HFFc6 (cell line): ENCODE measurements at regions not wholly inside any gene's neighbourhood (a gene's known extent, or its start where the extent isn't known, plus 50 kb on each side); places are given as distances from the start of the nearest gene placed in this dataset.

Experiments used
- DNase-seq: peaks from one replicate; pipeline ENCODE4 v3.0.0-alpha.2; 2018
- H3K27ac Mint-ChIP-seq: 2 replicates; pipeline ENCODE4 v1.8.0; 2020; ENCODE audit warnings: mild to moderate bottlenecking, mixed read lengths
- H3K27me3 Mint-ChIP-seq: 2 replicates; pipeline ENCODE4 v1.8.0; 2021; ENCODE audit warnings: mild to moderate bottlenecking, moderate library complexity, mixed read lengths; ENCODE audit not compliant: insufficient read depth
- H3K36me3 Mint-ChIP-seq: 2 replicates; pipeline ENCODE4 v1.8.0; 2021; ENCODE audit warnings: low read depth, mixed read lengths
- H3K4me1 Mint-ChIP-seq: 2 replicates; pipeline ENCODE4 v1.8.0; 2020; ENCODE audit warnings: low read depth, mixed read lengths
- H3K4me3 Mint-ChIP-seq: 2 replicates; pipeline ENCODE4 v1.8.0; 2020; ENCODE audit warnings: mild to moderate bottlenecking, moderate library complexity, mixed read lengths
- H3K9me3 Mint-ChIP-seq: 2 replicates; pipeline ENCODE4 v1.8.0; 2020; ENCODE audit warnings: mild to moderate bottlenecking, mixed read lengths
- CTCF ChIP-seq: fragments of 200-600 bp; sonication (generic); IDR thresholded peaks from 2 replicates; pipeline ENCODE4 v1.5.0; 2021; ENCODE audit warnings: antibody characterized with exemption, mild to moderate bottlenecking

- Mint-ChIP-seq H3K9me3 (no peaks in the 10 kb centered on the region), H3K27ac (peak overlapping the region; percentile 7; the same call in 1 of the 2 replicates), H3K4me1 (peaks cover 22% of the 10 kb centered on the region), H3K36me3 (no peaks in the 10 kb centered on the region), H3K4me3 (no peak overlapping the region), H3K27me3 (peaks cover 2% of the 10 kb centered on the region)
- no peak for TF ChIP-seq CTCF
- no peak for DNase-seq
These were observed 149.9 kb upstream of the KLF4 start for GRCh38 chr9:107639426-107639825.

- no peak for TF ChIP-seq CTCF
- Mint-ChIP-seq H3K4me1 (peaks cover 22% of the 10 kb centered on the region), H3K27ac (peak overlapping the region; percentile 87), H3K27me3 (peaks cover 2% of the 10 kb centered on the region), H3K36me3 (no peaks in the 10 kb centered on the region), H3K4me3 (peak overlapping the region; percentile 88), H3K9me3 (no peaks in the 10 kb centered on the region)
- DNase-seq = peak; percentile 2
These were observed 149.1 kb upstream of the KLF4 start for GRCh38 chr9:107638521-107639310.

GRCh38 chr9:107637421-107638420 lies 148.2 kb upstream of the KLF4 start:
- Mint-ChIP-seq H3K27me3 (peaks cover 4% of the 10 kb centered on the region), H3K27ac (peak overlapping the region; percentile 87), H3K9me3 (no peaks in the 10 kb centered on the region), H3K4me1 (peaks cover 22% of the 10 kb centered on the region), H3K4me3 (peak overlapping the region; percentile 88), H3K36me3 (no peaks in the 10 kb centered on the region)
- peak; percentile 81 for DNase-seq
- no peak; the same call in 1 of the 2 replicates for TF ChIP-seq CTCF

- Mint-ChIP-seq H3K9me3 (no peaks in the 10 kb centered on the region), H3K27ac (peak overlapping the region; percentile 27), H3K36me3 (no peaks in the 10 kb centered on the region), H3K27me3 (peaks cover 4% of the 10 kb centered on the region), H3K4me3 (no peak overlapping the region), H3K4me1 (peaks cover 22% of the 10 kb centered on the region)
- DNase-seq = no peak
- TF ChIP-seq CTCF = no peak
These were observed 147.2 kb upstream of the KLF4 start for GRCh38 chr9:107636571-107637381.

- DNase-seq = no peak
- no peak overlapping the region for H3K4me3 Mint-ChIP-seq
- peaks cover 22% of the 10 kb centered on the region for H3K4me1 Mint-ChIP-seq
- no peak for TF ChIP-seq CTCF
- H3K9me3 Mint-ChIP-seq = no peaks in the 10 kb centered on the region
- no peaks in the 10 kb centered on the region for H3K36me3 Mint-ChIP-seq
- H3K27ac Mint-ChIP-seq = no peak overlapping the region
- peaks cover 4% of the 10 kb centered on the region for H3K27me3 Mint-ChIP-seq
These were observed 146.2 kb upstream of the KLF4 start for GRCh38 chr9:107635803-107636174.
